Hematopoietic multipotent progenitor cell (in vitro differentiated cells): ENCODE measurements at regions not wholly inside any gene's neighbourhood (a gene's known extent, or its start where the extent isn't known, plus 50 kb on each side); places are given as distances from the start of the nearest gene placed in this dataset.
"Not testable (repeated sequence)": the region's sequence is repeated elsewhere in the genome, so short reads cannot be mapped to it uniquely, and the experiment has no call there.

Experiments
- DNase-seq, 3 donors: peaks; one replicate each; pipeline ENCODE4 v3.0.0-alpha.2; 2011 to 2015; ENCODE audit warnings: low read depth in 2 of 3, low spot score in 2 of 3

DNA sequence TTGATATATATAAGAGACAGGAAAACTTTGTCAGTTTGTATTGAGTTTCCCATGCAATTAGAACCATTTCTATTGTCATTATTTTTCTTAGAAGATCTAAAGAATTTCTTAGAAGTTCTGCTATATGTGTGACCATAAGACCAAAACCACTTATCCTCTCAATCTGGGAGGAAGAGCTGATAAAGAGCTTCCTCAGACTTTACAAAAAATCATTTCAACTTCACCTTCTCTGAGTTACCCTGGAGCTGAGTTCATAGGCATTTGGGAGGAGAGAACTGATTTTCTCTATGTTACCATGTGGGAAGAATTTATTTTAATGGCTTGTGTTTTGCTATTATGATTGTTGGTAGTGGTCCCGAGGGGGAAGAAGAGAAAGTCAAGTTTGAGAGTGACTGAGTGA lies 329.3 kb downstream of the GPD2 start:
- no peak for DNase-seq

DNA sequence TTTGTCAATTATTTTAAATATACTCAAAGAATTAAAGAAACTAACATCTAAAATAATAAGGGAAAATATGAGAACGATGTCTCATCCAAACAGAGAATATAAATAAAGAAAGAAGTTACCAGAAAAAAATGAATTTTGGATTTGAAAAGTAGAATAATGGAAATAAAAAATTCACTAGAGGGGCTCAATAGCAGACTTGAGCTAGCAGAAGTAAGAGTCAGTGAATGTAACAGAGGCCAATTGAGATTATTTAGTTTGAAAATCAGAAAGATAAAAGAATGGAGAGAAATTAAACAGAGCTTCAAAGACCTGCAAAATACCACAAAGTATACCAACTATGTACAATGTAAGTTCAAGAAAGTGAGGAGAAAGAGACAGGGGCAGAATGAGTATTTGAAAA lies 333.6 kb downstream of the GPD2 start:
- no peak for DNase-seq

DNA sequence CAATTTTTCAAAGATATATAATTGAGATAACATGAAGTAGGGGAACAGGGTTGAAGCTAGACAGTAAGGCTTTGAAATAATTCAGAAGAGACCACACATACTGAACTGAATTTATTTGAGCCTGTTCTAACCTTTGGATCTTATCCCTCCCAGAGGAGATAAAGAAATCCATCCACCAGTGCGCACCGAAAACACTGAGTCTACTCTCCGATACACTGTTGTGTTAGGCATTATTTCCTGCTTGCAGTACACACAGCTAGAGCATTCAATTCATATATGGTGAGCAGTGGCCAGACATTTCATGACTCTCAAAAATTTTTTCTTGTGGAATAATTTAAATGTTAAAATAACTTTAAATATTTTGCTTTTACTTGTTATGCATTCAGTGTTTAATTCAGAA lies 342.7 kb downstream of the GPD2 start:
- no peak for DNase-seq

DNA sequence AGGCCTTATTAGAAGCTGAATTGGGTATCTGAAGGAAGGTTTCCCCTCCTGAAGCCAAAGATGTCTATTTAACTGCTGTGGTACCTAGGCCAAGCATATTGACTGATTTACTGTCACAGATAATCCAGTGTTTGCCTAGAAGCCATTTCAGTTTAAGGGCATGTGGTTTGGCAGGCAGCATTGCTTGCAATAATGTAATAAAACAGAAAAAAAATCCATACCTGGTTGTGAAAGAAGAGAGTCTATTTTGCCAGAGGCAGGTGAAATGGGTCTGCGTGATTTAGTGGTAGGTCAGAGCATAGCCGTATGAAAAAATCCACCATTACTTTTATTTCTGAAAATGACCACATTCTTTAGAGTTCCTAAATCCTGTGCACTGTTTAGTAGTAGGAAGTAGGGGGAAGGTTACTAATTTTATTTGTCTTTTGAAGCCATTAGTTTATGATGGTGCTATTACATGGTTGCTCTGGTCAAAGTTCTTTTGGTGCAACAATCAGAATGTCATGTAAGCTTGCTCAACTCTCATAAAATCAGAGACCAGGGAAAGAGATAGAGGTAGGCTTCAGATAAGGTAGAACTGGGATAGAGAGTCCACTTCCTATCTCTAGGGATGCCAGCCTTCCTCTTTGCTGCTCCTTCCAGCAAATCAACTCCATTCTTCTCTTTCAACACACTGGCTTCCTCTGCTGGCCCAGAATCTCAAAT lies 343.4 kb downstream of the GPD2 start:
- no peak for DNase-seq

DNA sequence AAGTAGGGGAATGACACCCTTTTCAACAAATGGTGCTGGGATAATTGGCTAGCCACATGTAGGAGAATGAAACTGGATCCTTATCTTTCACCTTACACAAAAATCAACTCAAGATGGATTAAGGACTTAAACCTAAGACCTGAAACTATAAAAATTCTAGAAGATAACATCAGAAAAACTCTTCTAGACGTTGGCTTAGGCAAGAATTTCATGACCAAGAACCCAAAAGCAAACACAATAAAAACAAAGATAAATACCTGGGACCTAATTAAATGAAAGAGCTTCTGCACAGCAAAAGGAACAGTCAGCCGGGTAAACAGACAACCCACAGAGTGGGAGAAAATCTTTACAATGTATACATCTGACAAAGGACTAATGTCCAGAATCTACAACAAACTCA lies 345.5 kb downstream of the GPD2 start:
- not testable (repeated sequence) for DNase-seq

DNA sequence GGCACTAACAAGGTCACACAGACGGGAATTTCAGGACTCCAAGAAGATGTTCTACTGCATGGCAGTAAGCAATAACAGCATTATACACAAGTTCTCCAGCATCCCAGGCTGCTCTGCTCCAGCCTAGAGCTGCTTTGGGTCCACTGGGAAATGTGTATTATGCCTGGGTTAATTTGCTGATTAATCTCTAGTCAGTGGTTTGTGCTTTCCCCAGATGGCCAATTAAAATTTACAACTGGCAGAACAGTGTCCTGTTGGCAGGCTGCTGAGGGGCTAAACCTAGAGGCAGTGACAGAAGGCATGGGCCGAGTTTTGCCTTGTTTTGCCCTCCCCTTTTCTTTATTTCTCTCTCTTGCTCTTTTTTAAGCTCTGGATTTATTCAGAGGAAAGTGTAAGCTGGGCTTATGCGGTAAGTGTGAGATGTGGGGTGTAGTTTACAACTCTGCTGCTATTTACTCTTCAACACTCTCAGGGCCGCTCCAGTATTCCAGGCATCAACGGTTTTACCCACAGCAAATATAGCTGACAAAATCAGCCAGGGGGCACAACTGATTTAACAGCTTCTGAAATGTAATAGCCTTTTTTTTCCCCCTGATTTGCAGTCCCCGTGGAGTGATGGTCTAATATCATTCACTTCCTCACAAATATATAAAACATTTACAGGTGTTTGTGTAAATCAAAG lies 348.0 kb downstream of the GPD2 start:
- DNase-seq: no peak

- DNase-seq: no peak
These were observed 351.3 kb downstream of the GPD2 start for GRCh38 chr2:156787517-156787916.

GRCh38 chr2:156790343-156791037 lies 354.3 kb downstream of the GPD2 start:
- DNase-seq: no peak

GRCh38 chr2:156792242-156792840 lies 356.2 kb downstream of the GPD2 start:
- DNase-seq: no peak

GRCh38 chr2:156797832-156798231 lies 361.7 kb downstream of the GPD2 start:
- no peak for DNase-seq

- no peak for DNase-seq
These were observed 364.0 kb downstream of the GPD2 start for GRCh38 chr2:156800065-156800653.

DNA sequence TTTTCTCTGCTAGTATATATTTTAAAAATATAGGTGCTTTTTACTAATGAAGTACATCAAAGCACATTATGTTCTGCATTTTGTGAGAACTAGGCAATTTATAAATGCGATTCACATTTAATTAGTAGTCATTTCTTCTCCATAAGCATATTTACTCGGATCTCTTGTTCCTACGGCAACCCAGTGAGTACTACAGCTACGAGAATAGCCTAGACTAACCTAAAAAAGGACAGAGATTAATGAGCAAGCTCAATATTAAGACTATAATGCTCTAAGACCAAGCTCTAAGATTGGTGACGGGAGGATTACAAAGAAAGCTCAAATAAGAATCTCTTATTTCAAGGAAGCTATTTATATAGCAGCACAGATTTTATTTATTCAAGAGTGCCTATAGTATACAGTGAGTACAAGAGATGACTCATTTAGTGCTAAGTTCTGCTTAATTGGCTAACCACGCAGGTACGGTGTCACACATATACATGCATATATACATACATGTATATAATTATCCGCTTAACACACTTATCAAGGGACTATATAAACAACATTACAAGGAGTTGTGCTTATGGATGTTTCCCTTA lies 364.7 kb downstream of the GPD2 start:
- no peak for DNase-seq

GRCh38 chr2:156803243-156803642 lies 367.1 kb downstream of the GPD2 start:
- DNase-seq: no peak

GRCh38 chr2:156803967-156804366 lies 367.8 kb downstream of the GPD2 start:
- DNase-seq: no peak

GRCh38 chr2:156810094-156810493 lies 373.9 kb downstream of the GPD2 start:
- DNase-seq: no peak

DNA sequence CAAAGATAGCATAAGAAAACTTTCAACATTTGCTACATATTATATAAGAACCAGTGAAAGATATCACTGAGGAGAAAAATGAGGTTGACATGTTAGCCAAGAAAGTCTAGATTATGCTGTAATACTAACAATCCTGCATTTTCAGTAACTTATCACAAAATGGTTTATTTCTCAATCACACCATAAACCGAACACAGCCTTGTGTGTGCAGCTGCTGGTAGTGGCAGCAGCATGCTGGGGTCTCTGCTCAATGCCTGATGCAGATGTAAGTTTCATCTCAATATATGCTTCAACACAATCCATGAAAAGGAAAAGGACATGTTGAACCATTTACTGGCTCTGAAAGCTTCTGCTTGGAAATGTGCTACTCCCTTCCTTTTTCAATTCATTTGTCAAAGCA lies 376.3 kb downstream of the GPD2 start:
- no peak for DNase-seq

GRCh38 chr2:156817430-156817829 lies 381.3 kb downstream of the GPD2 start:
- no peak for DNase-seq

DNA sequence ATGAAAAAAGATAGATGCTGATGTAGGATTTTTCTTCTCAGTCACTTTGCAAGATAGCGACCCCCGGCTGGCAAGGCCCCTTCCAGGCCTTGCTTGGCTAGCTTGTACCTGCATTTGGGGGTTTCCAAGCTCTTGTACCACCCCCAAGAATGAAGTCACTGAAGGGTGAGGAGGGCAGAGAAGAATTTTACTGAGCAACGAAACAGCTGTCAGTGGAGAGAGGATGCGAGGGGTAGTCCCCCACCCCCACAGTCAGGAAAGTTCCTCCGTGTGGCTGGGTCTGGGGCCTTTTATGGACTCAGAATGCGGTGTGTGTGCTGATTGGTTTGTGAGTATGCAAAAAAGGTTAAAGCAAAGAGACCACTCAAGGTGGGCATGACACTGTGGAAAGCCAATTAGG lies 382.0 kb downstream of the GPD2 start:
- no peak for DNase-seq

DNA sequence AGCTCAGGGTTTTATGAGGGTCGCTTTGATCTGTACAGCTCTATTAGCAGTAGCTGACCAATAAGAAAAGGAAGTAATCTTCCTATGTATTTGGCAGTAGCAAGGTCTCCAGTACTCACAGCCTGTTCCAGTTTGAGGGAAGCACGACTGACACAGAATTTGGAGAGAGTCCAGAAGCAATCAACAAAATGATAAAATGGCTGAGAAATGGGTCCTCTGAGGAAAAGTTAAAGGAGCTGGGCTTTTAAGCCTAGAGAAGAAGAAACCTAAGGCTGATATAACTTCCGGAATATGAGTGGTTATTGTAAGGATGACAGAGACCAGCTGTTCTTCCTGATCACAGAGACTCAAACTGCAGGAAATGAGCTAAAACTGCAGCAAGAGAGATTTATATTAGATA lies 382.8 kb downstream of the GPD2 start:
- DNase-seq: no peak

DNA sequence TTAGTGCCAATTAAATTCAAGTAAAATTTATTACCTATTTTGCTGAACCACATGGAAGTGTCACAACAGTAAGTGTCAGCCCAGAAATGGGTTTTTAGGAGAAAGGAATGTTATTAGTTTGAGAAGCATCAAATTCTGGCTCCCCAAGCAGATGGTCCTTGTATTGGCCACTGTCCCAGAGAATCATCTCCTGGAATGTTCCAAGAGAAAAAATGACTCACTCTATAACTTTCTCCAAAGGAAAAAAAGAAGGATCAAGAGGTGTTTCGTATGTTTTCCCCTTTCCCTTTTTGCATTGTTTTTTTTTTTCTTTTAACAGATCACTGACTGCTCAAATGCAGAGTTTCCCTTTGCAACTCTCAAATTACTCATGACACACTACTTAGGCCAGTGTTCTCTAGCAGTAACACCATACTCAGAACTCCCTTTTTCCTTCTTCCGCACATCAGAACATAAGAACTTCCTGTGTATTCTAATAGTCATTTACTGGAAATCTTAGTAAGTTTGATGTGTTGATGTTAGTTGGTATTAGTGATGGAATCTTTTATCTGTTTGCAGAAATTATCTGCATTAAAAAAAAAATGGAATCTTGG lies 390.3 kb downstream of the GPD2 start:
- no peak for DNase-seq
